GM04503 (cell line): ENCODE measurements at regions not wholly inside any gene's neighbourhood (a gene's known extent, or its start where the extent isn't known, plus 50 kb on each side); places are given as distances from the start of the nearest gene placed in this dataset.
A peak's percentile ranks its signal among the peaks of the same experiment; 100 is the strongest.

Source experiments
- DNase-seq: peaks from one replicate; pipeline ENCODE4 v3.0.0-alpha.2; 2012; ENCODE audit warnings: low read depth

- DNase-seq, result no peak
Measured at GRCh38 chr10:44619975-44620374, 235.1 kb upstream of the CXCL12 start.

DNA sequence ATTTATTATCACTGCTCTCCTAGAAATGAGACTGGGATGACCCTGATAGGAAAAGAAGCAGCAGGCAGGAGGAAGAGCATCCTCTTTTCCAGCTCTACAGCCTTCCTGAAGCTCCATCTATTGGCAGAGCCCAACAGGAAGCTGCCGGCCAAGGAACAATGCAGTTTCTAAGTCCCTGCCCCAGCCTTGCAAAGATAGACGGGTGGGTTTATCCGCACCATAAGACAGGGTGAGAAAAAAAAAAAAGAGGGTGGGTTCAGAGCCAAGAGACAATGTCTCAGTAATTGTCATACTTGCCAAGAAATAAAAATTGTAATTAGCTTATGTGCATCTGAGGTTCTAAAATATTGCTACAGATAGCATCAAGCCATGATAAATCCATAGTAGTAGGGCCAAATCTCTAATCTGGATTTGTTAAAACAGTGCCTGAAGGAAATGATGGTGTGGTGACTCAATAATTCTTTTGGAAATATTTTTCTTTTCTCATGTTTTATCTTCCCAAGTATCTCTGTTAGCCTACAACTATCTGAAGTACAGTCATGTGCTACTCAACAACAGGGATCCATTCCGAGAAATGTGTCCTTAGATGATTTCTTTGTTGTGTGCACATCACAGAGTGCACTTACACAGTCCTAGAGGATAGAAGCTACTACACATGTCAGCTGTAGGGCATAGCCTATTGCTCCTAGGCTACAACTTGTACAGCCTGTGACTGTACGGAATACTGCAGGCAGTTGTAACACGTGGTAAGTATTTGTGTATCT is 242.9 kb upstream of the CXCL12 start:
- peak; percentile 68 for DNase-seq

DNA sequence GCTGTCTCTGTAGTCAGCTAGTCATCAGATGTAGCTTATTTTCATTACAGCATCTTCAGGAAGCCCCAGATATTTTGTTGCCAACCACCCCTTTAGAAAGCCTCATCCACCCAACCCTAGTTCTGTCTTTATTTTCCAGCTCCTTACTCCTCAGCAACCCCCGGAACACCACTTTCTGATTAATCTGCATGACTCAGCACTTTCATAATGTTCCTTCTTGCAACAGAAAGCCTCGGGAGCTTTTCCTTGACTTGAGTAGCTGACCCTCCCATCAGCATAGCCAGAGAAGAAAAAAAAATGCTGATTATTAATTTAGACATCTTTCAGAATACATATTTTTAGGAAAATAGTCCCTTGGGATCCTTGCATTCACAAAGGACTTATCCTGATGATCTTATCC is 244.0 kb upstream of the CXCL12 start:
- peak; percentile 64 for DNase-seq

GRCh38 chr10:44635176-44635575 is 250.3 kb upstream of the CXCL12 start:
- DNase-seq, result no peak

GRCh38 chr10:44636625-44637024 is 251.7 kb upstream of the CXCL12 start:
- no peak for DNase-seq

DNA sequence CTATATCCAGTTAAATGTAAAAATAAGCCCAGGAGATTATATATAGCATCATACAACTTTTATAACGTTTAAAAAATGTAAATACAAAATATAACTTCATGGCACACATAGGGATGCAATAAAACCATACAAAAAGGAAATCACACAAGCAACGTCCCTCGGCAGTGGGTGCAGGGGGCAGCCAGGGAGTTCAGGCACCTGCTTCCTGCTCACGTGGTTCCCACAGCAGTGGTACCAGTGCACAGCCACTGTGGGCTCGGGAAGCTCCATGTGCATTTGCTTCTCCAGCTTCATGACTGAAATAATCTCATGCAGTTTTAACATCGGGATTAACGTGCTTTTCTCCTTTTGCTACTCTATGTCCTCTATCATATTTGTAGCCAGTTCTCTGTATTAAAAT is 255.5 kb upstream of the CXCL12 start:
- DNase-seq, result no peak

DNA sequence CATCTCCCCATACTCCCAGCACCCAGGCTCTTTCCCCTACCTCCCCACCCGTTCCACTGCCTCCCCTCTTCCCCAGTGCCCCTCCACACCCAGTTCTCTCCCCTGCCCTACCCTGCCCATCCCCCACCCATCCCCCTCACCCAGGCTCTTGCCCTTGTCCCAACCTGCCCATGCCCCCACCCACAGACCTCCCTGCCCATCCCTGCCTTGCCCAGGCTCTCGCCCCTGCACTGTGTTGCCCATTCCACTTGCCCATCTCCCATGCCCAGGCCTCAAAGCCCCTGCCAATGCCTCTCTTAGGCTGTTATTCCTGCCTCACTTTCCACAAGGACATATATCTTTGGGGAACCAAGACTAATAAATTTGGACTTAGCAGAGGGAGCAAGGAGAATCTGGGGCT is 262.6 kb upstream of the CXCL12 start:
- DNase-seq, result no peak

- peak; percentile 78 for DNase-seq
Measured at GRCh38 chr10:44647877-44648542, 263.1 kb upstream of the CXCL12 start.

DNA sequence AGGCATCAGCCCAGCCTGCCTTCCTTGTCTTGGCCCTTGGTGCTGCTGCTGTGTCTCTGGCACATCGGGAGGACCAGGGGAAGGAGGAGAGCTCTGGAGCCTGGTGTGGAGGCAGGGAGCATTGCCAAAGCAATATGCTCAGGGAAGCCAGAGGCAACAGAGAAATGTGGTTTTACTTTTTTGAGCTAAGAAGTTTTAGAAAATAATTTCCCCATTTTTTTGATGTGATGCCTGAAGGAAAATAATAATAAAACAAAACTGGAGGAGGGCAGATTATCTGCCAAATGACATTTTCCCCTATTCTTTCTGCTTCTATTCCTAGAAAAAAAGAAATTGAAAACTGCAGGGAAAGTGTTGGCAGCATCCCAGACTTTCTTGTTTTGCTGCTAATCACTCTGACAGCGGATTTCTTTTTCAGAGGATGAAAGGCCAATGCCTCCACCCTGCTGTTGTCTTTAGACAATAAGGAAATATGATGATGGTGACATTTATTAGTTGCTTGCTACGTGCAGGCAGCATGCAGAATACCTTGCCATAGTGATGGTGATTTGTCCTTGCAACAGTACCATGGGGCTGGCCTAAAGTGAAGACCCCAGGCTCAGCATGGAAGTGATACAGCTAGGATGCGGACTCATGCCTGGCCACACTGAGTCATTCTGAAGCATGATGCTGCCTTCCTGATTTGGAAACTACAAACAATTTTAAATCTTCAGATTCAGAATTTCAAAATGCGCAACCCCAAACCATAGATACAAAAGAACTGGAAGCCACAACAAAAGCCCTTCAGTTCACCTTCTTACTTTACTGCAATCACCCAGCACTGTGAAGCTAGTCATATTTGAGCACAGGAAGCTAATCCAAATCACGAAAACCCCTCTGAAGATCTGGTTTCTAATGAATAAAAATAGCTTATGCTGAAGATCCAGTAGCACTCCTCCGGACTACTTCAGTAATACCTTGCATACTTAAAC is 260.2 kb upstream of the TMEM72 start:
- DNase-seq, result no peak

- DNase-seq, result no peak
Measured at GRCh38 chr10:44651834-44652233, 259.3 kb upstream of the TMEM72 start.

DNA sequence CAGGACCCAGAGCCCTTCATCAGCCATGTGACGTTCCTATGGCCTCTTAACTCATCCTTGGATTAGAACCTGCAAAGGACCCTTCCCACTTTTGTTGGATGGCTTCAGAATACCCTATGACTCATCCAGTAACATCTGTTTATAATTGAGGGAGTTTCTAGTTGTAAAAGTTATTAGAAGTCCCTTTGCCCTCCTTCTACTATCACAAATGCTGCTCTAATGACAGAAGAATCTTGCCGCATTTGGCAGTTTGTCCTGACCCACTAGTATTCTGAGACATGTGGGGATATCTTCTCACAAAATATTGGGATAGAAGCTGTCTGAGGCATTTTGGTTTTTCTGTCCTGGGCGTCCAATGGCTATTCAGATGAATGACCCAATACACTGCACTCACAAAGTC is 251.8 kb upstream of the TMEM72 start:
- DNase-seq, result no peak

- no peak for DNase-seq
Measured at GRCh38 chr10:44660271-44660670, 250.9 kb upstream of the TMEM72 start.

GRCh38 chr10:44662051-44662450 is 249.1 kb upstream of the TMEM72 start:
- no peak for DNase-seq

DNA sequence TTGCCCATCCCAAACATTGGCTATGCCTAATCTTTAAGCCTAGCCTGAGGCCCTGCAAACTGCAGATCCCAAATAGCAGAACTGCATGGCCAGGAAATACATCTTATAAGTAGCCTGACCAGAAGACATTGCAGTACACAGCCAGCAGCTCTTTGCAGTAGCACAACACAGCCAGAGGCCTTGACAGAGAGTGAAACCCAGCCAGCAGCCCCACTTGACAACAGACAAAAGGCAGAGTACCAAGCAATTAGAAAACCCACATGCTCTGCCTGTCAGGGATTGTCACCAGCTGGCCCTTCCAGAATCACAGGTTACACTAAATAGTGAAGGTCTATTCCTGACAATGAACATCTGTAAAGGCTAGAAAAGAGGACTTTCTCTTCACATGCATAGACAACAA is 242.8 kb upstream of the TMEM72 start:
- DNase-seq, result no peak

DNA sequence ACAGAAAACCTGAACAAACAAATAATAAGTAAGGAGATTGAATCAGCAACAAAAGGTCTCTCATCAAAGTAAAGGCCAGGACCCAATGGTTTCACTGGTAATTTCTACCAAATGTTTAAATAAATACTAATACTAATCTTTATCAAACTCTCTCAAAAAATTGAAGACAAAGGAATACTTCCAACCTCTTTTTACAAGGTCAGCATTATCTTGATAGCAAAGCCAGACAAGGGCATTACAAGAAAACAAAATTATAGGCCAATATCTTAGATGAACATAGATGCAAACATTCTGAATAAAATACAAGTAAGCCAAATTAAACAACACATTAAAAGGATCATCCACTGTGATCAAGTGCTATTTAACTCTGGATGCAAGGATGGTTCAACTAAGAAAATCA is 239.8 kb upstream of the TMEM72 start:
- no peak for DNase-seq

DNA sequence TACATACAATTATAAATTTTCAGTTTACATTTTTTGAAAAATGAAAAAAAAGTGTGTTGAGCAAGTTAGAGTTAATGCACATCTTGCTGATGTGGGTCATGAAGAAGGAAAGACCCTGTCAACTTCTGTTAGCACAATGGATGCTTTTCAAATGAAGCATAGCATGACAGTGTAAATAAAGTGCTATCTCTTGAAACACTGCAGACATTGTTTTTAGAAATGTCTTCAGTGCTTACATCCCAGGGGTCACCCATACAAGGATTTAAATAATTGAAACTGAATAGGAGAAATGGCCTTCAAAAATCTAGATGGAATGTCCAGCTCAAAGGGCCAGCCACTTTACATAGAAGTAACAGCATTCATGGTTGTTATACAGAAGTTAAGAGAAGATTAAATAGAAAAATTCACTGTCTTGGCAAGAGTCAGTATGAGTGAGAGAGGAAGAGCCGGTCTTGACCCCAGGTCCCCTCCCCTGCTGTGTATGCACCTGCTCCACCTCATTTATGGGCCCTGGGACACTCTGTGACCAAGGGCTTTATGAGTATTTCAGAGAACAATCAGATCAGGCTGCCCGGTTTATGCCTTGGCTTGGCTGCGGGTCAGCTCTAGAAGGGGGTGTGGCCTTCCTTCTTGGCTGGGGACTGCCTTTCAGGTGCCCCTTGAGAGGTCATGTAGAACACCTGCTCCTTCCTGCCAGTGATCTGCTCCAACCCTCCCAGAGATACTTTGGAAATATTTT is 237.7 kb upstream of the TMEM72 start:
- no peak for DNase-seq

- no peak for DNase-seq
Measured at GRCh38 chr10:44674536-44675386, 236.4 kb upstream of the TMEM72 start.

DNA sequence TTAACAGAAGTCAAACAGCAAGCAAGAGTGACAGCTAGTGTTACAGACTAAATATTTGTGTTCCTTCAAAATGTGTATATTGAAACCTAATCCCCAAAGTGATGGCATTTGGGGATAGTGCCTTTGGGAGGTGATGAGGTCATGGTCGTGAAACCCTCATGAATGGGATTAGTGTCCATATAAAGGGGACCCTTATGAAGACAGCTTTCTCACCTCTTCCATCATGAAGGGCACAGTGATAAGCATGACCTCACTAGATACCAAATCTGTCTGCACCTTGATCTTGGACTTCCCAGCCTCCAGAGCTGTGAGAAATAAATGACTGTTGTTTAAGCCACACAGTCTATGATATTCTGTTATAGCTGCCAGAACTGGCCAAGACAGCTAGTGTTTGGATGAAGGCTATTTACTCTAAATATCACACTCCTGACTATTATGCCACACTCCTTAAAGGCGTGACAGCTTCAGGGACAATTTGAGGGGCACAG is 235.7 kb upstream of the TMEM72 start:
- DNase-seq, result no peak

DNA sequence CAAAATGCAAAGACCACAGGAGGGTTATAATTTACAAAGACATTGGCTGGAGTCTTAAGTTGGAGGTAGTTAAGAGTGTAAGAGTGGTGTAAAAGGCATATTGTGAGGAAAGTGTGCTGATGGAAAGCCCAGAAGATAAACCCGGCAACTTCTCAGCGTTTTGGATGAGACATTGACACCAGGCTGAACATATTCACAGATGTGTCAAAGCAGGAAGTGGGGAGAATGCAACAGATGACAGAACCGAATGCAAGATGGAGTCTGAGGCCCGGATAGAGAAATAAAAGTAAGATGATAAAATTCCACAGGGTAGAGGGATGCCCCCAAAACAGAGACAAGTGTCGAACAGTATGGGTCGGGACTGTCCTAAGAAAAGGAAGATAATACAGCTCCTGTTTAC is 230.4 kb upstream of the TMEM72 start:
- no peak for DNase-seq

DNA sequence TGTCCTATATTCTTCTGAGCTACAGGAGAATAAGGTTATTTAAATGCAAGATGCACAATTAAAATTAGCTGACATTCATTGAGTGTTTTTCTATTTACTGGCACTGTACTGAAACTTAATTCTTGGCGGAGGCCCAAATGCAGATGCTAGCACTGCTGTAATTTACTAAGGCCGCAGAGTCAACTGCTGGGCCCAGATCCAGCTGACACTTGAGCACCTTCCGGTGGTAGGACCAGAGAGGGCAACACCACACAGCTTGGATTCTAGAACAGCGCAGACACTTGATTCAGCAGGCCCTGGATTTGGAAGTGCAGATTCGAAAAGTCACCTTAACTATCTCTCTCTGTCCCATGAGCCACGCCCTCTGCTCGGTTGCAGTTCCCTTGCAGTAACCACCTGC is 228.6 kb upstream of the TMEM72 start:
- DNase-seq, result no peak

GRCh38 chr10:44684661-44685060 is 226.5 kb upstream of the TMEM72 start:
- DNase-seq, result no peak
